Esophagus muscularis mucosa (tissue), 4 donors: ENCODE measurements at regions not wholly inside any gene's neighbourhood (a gene's known extent, or its start where the extent isn't known, plus 50 kb on each side); places are given as distances from the start of the nearest gene placed in this dataset.

Experiments
- DNase-seq: peaks from one replicate; pipeline ENCODE4 v3.0.0-alpha.2; 2017; ENCODE audit errors: extremely low spot score
- H3K27ac ChIP-seq, 4 donors: fragments of 200-600 bp; sonication (generic); replicated peaks in 1 of 4; 1 replicate in 3 of 4; 2 replicates in 1 of 4; pipeline ENCODE4 v1.5.1; 2016 to 2019; ENCODE audit warnings: mild to moderate bottlenecking in 1 of 4
- H3K27me3 ChIP-seq, 4 donors: fragments of 200-600 bp; sonication (generic); one replicate each; pipeline versions ENCODE4 v1.5.1 to v1.6.0; 2016 to 2019
- H3K36me3 ChIP-seq, 4 donors: fragments of 200-600 bp; sonication (generic); one replicate each; pipeline ENCODE4 v1.5.1; 2016 to 2019
- H3K4me1 ChIP-seq, 4 donors: fragments of 200-600 bp; sonication (generic); one replicate each; pipeline ENCODE4 v1.5.1; 2016 to 2019
- H3K4me3 ChIP-seq, 4 donors: fragments of 200-600 bp; sonication (generic); 1 replicate in 2 of 4; 2 replicates in 2 of 4; pipeline ENCODE4 v1.5.1; 2016 to 2019; ENCODE audit warnings: mild to moderate bottlenecking in 4 of 4, moderate library complexity in 1 of 4
- H3K9me3 ChIP-seq, 4 donors: fragments of 200-600 bp; sonication (generic); 1 replicate in 3 of 4; 2 replicates in 1 of 4; pipeline ENCODE4 v1.5.1; 2016 to 2019
- CTCF ChIP-seq, 3 experiments: fragments of 200-600 bp in 2 of 3; fragments of 450-650 bp in 1 of 3; sonication (generic) in 2 of 3; IDR thresholded peaks; one replicate each; pipeline ENCODE4 v1.5.1; 2017 to 2019; ENCODE audit warnings: antibody characterized with exemption in 3 of 3, mild to moderate bottlenecking in 2 of 3, moderate library complexity in 1 of 3
- EP300 ChIP-seq: sonication (generic); formaldehyde crosslinking; IDR thresholded peaks from one replicate; pipeline ENCODE4 v1.6.1; 2017; ENCODE audit warnings: antibody characterized with exemption
- POLR2A ChIP-seq: fragments of 450-650 bp; IDR thresholded peaks from one replicate; pipeline ENCODE4 v1.6.1; 2017; ENCODE audit warnings: antibody characterized with exemption, moderate library complexity, mild to moderate bottlenecking, low read depth
- POLR2AphosphoS5 ChIP-seq, 2 donors: sonication (generic); formaldehyde crosslinking; IDR thresholded peaks; one replicate each; pipeline ENCODE4 v1.6.1; 2017; ENCODE audit warnings: antibody characterized with exemption in 2 of 2
- WGBS: methylation state at CpG from one replicate; pipeline ENCODE4 v1.1.5; 2018; 5-methylcytosine and 5-hydroxymethylcytosine counted together
- intact Hi-C: fragments of 100-400 bp; cut with DNase I; formaldehyde crosslinking; loops from one replicate; pipeline ENCODE4 v1.15.1; 2023

DNA sequence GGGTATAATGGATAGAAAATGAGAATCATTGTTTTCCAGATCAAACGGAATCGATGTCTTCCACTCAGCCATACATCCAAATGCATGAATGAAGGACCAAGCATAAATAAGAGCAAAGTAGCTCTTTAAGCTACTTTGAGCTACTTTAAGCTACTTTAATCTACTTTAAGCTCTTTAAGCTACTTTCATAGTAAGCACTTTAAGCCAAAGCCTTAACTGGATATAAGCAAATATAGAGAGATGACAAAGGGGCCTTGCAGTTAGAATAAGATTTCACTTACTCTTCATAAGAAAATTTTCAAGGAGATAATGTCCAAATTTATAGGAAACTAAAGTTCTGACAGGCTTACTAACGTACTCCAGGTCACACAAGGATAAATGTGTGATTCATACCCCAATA is 355.6 kb upstream of the KITLG start:
- Histone ChIP-seq H3K36me3 (no peaks in the 10 kb centered on the region), H3K4me3 (no peak overlapping the region), H3K27ac (no peak overlapping the region), H3K27me3 (no peaks in the 10 kb centered on the region), H3K4me1 (no peaks in the 10 kb centered on the region), H3K9me3 (no peaks in the 10 kb centered on the region)
- intact Hi-C loops, result no loop called here
- 90% methylated on average over 3 of the region's 3 CpGs for WGBS
- DNase-seq, result no peak
- TF ChIP-seq POLR2A, result no peak
- no peak for TF ChIP-seq POLR2AphosphoS5 (IDR thresholded peaks at IDR 0.05)

DNA sequence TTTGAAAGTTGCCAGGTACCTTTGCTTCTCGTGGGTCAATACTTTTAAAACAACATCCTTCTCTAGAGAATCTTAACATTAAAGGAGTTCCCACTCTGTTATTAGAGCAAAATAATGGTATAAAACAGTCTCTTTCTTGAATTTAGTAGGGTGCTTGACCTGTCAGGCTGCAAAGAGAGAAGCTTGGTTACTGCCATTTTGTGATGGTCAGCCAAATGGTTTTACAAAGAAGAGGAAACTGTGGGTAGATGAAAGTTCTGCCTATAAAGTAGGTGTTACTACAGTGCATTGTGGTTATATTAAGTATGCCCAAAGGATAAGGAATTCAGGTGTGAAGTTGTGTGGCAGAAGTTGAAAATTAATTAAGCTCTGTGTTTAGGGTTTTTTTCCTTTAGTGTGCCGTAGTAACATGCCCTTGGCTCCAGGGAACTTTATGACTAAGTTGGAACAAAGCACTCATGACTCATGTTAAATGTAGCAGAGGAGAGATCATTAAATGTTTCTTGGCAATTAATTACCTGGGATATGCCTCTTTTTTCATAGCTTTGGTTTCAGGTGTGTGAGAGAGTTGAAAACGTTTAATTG is 354.0 kb upstream of the KITLG start:
- no peak for DNase-seq
- 76% methylated on average over 3 of the region's 3 CpGs for WGBS
- Histone ChIP-seq H3K4me3 (no peak overlapping the region), H3K36me3 (no peaks in the 10 kb centered on the region), H3K27ac (no peak overlapping the region), H3K4me1 (no peaks in the 10 kb centered on the region), H3K9me3 (no peaks in the 10 kb centered on the region), H3K27me3 (no peaks in the 10 kb centered on the region)
- TF ChIP-seq POLR2AphosphoS5 (IDR thresholded peaks at IDR 0.05), result no peak
- no peak for TF ChIP-seq CTCF (IDR thresholded peaks at IDR 0.05)
- intact Hi-C loops, result no loop called here

DNA sequence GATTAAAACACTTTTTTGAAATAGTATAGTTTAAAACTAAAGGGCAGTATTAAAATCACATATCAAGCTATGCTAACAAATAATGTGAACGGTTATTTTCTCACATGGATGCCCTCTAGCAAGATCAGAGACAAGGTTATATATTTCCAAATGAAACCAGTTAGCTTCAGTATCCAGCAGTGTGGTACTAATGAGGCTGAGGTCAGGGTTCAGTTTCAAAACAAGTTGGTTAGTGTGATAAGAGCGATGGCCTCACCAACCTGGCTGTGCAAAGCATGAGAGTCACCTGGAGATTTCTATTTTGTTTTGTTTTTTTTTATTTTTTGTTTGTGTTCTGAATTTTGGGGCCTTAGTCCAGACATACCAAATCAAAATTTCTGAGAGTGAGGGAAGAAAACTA is 352.2 kb upstream of the KITLG start:
- H3K27ac ChIP-seq, result no peak overlapping the region
- WGBS, result 95% methylated on average over 2 of the region's 2 CpGs
- no peak for DNase-seq
- no peak overlapping the region for H3K4me3 ChIP-seq
- no peaks in the 10 kb centered on the region for H3K27me3 ChIP-seq
- H3K4me1 ChIP-seq, result no peaks in the 10 kb centered on the region
- intact Hi-C loops, result no loop called here
- no peaks in the 10 kb centered on the region for H3K9me3 ChIP-seq
- no peaks in the 10 kb centered on the region for H3K36me3 ChIP-seq
- TF ChIP-seq CTCF (IDR thresholded peaks at IDR 0.05), result no peak
- TF ChIP-seq POLR2AphosphoS5 (IDR thresholded peaks at IDR 0.05), result no peak

DNA sequence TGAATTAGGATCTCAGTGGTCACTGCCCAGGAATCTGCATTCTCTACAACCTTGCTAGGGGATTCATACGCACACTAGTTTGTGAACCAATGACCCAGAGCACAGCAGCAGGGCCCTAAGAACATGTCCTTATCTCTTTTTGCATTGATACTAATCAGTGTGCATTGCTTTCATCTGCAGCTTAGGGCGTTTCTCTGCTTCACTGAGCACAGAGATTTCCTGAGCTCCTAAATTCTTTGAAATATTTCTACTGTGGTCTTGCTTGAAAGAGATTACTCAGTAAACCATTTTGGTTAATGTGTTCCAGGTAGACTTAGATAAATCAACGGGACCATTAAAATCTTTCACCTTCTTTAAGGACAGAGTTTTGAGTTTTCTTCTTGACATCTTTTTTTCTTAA is 351.3 kb upstream of the KITLG start:
- WGBS, result 94% methylated on average over 3 of the region's 3 CpGs
- H3K4me3 ChIP-seq, result no peak overlapping the region
- TF ChIP-seq POLR2A, result no peak
- TF ChIP-seq POLR2AphosphoS5 (IDR thresholded peaks at IDR 0.05), result no peak
- no peak for TF ChIP-seq CTCF (IDR thresholded peaks at IDR 0.05)
- no peak for TF ChIP-seq EP300
- intact Hi-C loops, result no loop called here
- no peaks in the 10 kb centered on the region for H3K9me3 ChIP-seq
- no peak for DNase-seq
- no peaks in the 10 kb centered on the region for H3K27me3 ChIP-seq
- no peaks in the 10 kb centered on the region for H3K36me3 ChIP-seq
- no peak overlapping the region for H3K27ac ChIP-seq
- H3K4me1 ChIP-seq, result no peaks in the 10 kb centered on the region

- TF ChIP-seq EP300 (no peak), CTCF (IDR thresholded peaks at IDR 0.05) (no peak), POLR2AphosphoS5 (IDR thresholded peaks at IDR 0.05) (no peak), POLR2A (no peak)
- Histone ChIP-seq H3K4me1 (peaks cover 0 to 38% (median 30%) of the 10 kb centered on the region in 4 donors), H3K27ac (no peak overlapping the region), H3K36me3 (no peaks in the 10 kb centered on the region), H3K9me3 (no peaks in the 10 kb centered on the region), H3K4me3 (no peak overlapping the region), H3K27me3 (no peaks in the 10 kb centered on the region)
- no peak for DNase-seq
- intact Hi-C loops, result no loop called here
These were observed 345.2 kb upstream of the KITLG start for GRCh38 chr12:88925454-88925853.
